HG03460 (cell line): ENCODE measurements at regions not wholly inside any gene's neighbourhood (a gene's known extent, or its start where the extent isn't known, plus 50 kb on each side); places are given as distances from the start of the nearest gene placed in this dataset.

Experiments
- ATAC-seq: cut with Tn5 transposase; IDR thresholded peaks from one replicate; pipeline ENCODE4 v1.9.1; 2021; ENCODE audit not compliant: unreplicated experiment

DNA sequence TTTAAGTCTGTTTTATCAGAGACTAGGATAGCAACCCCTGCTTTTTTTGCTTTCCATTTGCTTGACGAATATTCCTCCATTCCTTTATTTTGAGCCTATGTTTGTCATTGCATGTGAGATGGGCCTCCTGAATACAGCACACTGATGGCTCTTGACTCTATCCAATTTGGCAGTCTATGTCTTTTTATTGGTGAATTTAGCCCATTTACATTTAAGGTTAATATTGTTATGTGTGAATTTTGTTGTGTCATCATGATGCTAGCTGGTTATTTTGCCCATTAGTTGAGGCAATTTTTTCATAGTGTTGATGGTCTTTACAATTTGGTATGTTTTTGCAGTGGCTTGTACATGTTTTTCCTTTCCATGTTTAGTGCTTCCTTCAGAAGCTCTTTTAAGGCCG is 50.7 kb upstream of the PDE4B start:
- ATAC-seq: no peak
